Esophagus (tissue), 2 donors: ENCODE measurements at regions not wholly inside any gene's neighbourhood (a gene's known extent, or its start where the extent isn't known, plus 50 kb on each side); places are given as distances from the start of the nearest gene placed in this dataset.
"Not testable (repeated sequence)": the region's sequence is repeated elsewhere in the genome, so short reads cannot be mapped to it uniquely, and the experiment has no call there.

Experiments used
- H3K27ac ChIP-seq, 2 donors: one replicate each; pipeline ENCODE4 v1.5.1; 2013; ENCODE audit warnings: low read depth in 2 of 2, mild to moderate bottlenecking in 2 of 2, inconsistent platforms in 1 of 2, low read length in 1 of 2, moderate library complexity in 1 of 2
- H3K27me3 ChIP-seq, 2 donors: one replicate each; pipeline ENCODE4 v1.6.1; 2013; ENCODE audit warnings: low read length in 2 of 2, control low read depth in 1 of 2, mild to moderate bottlenecking in 1 of 2; ENCODE audit not compliant: insufficient read depth in 2 of 2, control insufficient read depth in 1 of 2
- H3K36me3 ChIP-seq, 2 donors: one replicate each; pipeline ENCODE4 v1.6.1; 2013; ENCODE audit warnings: low read length in 1 of 2; ENCODE audit not compliant: control insufficient read depth in 2 of 2, insufficient read depth in 2 of 2
- H3K4me1 ChIP-seq, 2 donors: one replicate each; pipeline ENCODE4 v1.6.1; 2013; ENCODE audit warnings: low read length in 1 of 2; ENCODE audit not compliant: control insufficient read depth in 2 of 2, insufficient read depth in 2 of 2
- H3K4me3 ChIP-seq, 2 donors: one replicate each; pipeline ENCODE4 v1.5.1; 2013; ENCODE audit warnings: low read length in 2 of 2, mild to moderate bottlenecking in 2 of 2, low read depth in 1 of 2, moderate library complexity in 1 of 2
- H3K9me3 ChIP-seq, 2 donors: one replicate each; pipeline ENCODE4 v1.6.1; 2013; ENCODE audit warnings: mild to moderate bottlenecking in 2 of 2, low read depth in 1 of 2, low read length in 1 of 2, moderate library complexity in 1 of 2; ENCODE audit not compliant: control insufficient read depth in 2 of 2, insufficient read depth in 1 of 2
- WGBS, 2 donors: extraction: QIAGEN DNeasy Blood & Tissue Kit; methylation state at CpG; one replicate each; pipeline ENCODE4 v1.1.7; 2013; 5-methylcytosine and 5-hydroxymethylcytosine counted together
- donor health status: healthy with polysubstance abuse.
- donor health status: Bipolar disorder and iron deficiency.

DNA sequence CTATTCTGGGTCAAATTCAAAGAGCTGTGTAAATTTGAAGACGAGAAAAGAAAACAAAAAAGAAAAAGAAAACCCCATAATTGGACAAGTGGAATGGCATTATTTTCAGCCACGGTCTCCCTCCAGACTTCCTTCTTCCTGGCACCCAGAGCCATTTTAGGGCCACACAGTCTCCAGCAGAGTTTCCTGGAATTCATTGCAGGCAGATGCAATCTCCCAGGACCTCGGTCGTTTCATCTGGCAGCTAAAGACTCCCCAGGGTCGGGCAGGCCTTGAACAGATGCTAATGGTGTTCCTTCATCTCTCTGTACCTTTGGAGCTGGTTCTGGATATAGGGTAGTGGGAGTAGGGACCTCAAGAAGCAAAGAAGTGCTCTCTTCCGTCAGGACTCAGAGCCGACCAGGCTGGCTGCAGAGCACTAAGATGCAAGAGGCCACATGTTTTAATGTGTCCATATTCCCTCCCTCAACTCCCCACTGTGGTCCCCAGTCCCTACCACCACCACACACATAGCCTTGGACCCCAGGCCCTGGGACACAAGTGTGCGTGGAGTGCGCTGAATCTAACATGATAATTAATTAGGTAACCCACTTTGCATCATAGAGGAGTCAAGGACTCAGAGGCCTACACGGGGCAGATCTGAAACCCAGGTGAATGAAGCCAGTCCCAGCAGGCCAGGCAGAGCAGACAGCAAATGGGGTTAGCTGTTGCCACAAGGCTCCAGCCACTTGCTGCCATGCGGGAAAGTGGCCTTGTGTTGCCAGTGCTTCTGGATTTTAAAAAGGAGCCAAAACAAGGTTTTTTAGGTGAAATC, 109.3 kb upstream of the ATL2 start:
- Histone ChIP-seq H3K27ac (no peak overlapping the region), H3K27me3 (no peaks in the 10 kb centered on the region), H3K9me3 (no peaks in the 10 kb centered on the region), H3K4me3 (no peak overlapping the region), H3K36me3 (no peaks in the 10 kb centered on the region), H3K4me1 (peaks cover 0 to 2% of the 10 kb centered on the region in 2 donors)
- whole genome bisulfite sequencing, 2 donors: 76 to 79% methylated on average over 11 of the region's 11 CpGs

DNA sequence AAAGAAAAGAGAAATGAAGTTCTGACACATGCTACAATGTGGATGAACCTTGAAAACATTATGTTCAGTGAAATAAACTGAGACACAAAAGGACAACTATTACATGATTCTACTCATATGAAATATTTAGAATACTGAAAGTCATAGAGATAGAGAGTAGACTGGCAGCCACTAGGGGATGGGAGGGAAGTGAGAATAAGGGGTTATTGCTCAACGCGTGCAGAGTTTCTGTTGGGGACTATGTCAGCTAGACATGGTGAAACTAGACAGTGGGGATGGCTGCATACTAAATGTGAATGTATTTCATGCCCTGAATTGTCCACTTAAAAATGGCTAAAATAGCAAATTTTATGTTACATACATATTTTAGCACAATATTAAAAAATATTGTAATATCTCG, 108.7 kb upstream of the ATL2 start:
- 90 to 94% methylated on average over 3 of the region's 3 CpGs for WGBS, 2 donors
- Histone ChIP-seq H3K4me1 (peaks cover 0 to 2% of the 10 kb centered on the region in 2 donors), H3K4me3 (no peak overlapping the region), H3K36me3 (no peaks in the 10 kb centered on the region), H3K27me3 (no peaks in the 10 kb centered on the region), H3K27ac (no peak overlapping the region), H3K9me3 (peaks cover 0 to 2% of the 10 kb centered on the region in 2 donors)

DNA sequence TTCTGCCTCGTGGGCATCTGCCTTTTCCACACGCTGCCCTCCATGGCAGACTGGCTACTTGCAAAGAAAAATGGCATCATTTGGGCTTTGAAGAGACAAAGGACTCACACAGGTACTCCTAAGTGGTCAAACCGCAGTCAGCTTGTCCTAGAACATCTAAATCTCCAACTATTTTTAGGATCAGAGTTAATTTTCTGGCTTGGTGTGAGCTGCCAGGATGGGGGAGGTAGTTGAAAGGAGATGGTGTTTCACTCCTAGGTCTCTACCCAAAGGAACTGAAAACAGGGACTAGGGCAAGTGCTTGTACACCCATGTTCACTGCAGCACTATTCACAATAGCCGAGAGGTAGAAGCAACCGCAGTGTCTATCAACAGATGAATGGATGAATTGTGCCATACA, 107.9 kb upstream of the ATL2 start:
- H3K9me3 ChIP-seq: peaks cover 5 to 9% of the 10 kb centered on the region in 2 donors
- H3K4me3 ChIP-seq: no peak overlapping the region
- 74 to 75% methylated on average over 5 of the region's 5 CpGs for WGBS, 2 donors
- H3K36me3 ChIP-seq: no peaks in the 10 kb centered on the region
- H3K4me1 ChIP-seq: peaks cover 0 to 2% of the 10 kb centered on the region in 2 donors
- H3K27ac ChIP-seq: no peak overlapping the region
- no peaks in the 10 kb centered on the region for H3K27me3 ChIP-seq

GRCh38 chr2:38483776-38484501, 106.9 kb upstream of the ATL2 start:
- WGBS, 2 donors: 64 to 71% methylated on average over 5 of the region's 5 CpGs
- Histone ChIP-seq H3K9me3 (peaks cover 5 to 10% of the 10 kb centered on the region in 2 donors), H3K27ac (no peak overlapping the region)

GRCh38 chr2:38482710-38483109, 105.6 kb upstream of the ATL2 start:
- H3K27ac ChIP-seq, H3K4me3 ChIP-seq, H3K36me3 ChIP-seq, H3K27me3 ChIP-seq, H3K4me1 ChIP-seq: not testable (repeated sequence)
- WGBS, 2 donors: 99% methylated on average over 4 to 6 of the region's 6 CpGs
- H3K9me3 ChIP-seq: peaks cover 5 to 10% of the 10 kb centered on the region in 2 donors

More at GRCh38 chr2:38483776-38484501, 106.9 kb upstream of the ATL2 start:
- no peak overlapping the region for H3K4me3 ChIP-seq
- no peaks in the 10 kb centered on the region for H3K27me3 ChIP-seq
- H3K36me3 ChIP-seq: no peaks in the 10 kb centered on the region
- H3K4me1 ChIP-seq: peaks cover 0 to 2% of the 10 kb centered on the region in 2 donors

GRCh38 chr2:38480617-38481016, 103.5 kb upstream of the ATL2 start:
- H3K4me1 ChIP-seq: no peaks in the 10 kb centered on the region
- no peaks in the 10 kb centered on the region for H3K27me3 ChIP-seq
- H3K4me3 ChIP-seq: no peak overlapping the region
- H3K27ac ChIP-seq: no peak overlapping the region
- no peaks in the 10 kb centered on the region for H3K36me3 ChIP-seq
- peaks cover 5 to 10% of the 10 kb centered on the region in 2 donors for H3K9me3 ChIP-seq

DNA sequence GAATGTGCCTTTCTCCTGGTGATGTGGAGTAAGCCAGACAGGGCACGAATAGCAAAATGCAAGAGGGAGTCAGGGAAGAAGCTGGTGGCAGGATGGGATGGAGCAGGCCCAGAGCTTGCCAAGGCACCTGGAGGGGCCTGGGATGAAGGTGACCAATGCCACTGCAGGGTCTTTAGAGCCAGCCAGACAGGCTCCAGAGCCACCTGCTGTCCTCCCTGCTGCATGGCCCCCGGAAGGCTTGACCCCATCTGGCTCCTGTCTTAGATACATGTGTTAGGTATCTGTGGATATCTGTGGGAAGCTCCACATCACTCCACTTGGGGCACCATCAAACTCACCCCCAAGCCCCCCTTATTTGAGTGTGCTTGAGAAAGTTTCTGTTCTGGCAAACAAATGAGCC, 99.9 kb upstream of the ATL2 start:
- Histone ChIP-seq H3K27ac (no peak overlapping the region), H3K4me1 (no peaks in the 10 kb centered on the region), H3K36me3 (no peaks in the 10 kb centered on the region), H3K4me3 (no peak overlapping the region), H3K9me3 (peaks cover 5 to 10% of the 10 kb centered on the region in 2 donors), H3K27me3 (no peaks in the 10 kb centered on the region)
- WGBS, 2 donors: 84 to 91% methylated on average over 2 of the region's 2 CpGs

GRCh38 chr2:38475567-38475881, 98.5 kb upstream of the ATL2 start:
- no peak overlapping the region for H3K27ac ChIP-seq
- H3K27me3 ChIP-seq: no peaks in the 10 kb centered on the region
- no peaks in the 10 kb centered on the region for H3K36me3 ChIP-seq
- H3K4me3 ChIP-seq: no peak overlapping the region
- no peaks in the 10 kb centered on the region for H3K4me1 ChIP-seq
- H3K9me3 ChIP-seq: peaks cover 5 to 6% of the 10 kb centered on the region in 2 donors
- 88 to 89% methylated on average over 3 of the region's 3 CpGs for WGBS, 2 donors

GRCh38 chr2:38474715-38475566, 97.9 kb upstream of the ATL2 start:
- Histone ChIP-seq H3K9me3 (peaks cover 0 to 1% of the 10 kb centered on the region in 2 donors), H3K27ac (peak overlapping the region in 1 of 2 donors; percentile 28), H3K36me3 (no peaks in the 10 kb centered on the region), H3K4me1 (no peaks in the 10 kb centered on the region), H3K27me3 (no peaks in the 10 kb centered on the region), H3K4me3 (no peak overlapping the region)
- WGBS, 2 donors: 72 to 75% methylated on average over 6 of the region's 6 CpGs
